HCT116 (cell line): ENCODE measurements at regions not wholly inside any gene's neighbourhood (a gene's known extent, or its start where the extent isn't known, plus 50 kb on each side); places are given as distances from the start of the nearest gene placed in this dataset.

Experiments
- ATAC-seq: fragments of 200-7000 bp; cut with Tn5 transposase; 2 replicates; pipeline ENCODE4 v1.9.1; 2020; ENCODE audit warnings: mild to moderate bottlenecking, moderate library complexity
- BruUV-seq: library from RNA; stranded (reverse); fragments of 400-500 nt; replicated peaks from 2 replicates; lab custom pipeline; 2021; lab: Mats Ljungman, UMichigan
- CTCF ChIA-PET: fragments of 300-600 bp; sonication (Branson Sonifier 250); formaldehyde crosslinking; loops from one replicate; lab custom pipeline; 2021; ENCODE audit warnings: antibody characterized with exemption; lab: Charles Lee
- POLR2A ChIA-PET: fragments of 300-600, 350-600 bp; sonication (Branson Sonifier 250); formaldehyde crosslinking; loops from one replicate; lab custom pipeline; 2021; ENCODE audit warnings: antibody characterized with exemption; lab: Charles Lee
- RAD21 ChIA-PET, 2 experiments: fragments of 300-600 bp; sonication (Branson Sonifier 250); formaldehyde crosslinking; loops; one replicate each; lab custom pipeline; 2023; ENCODE audit warnings: low total read pairs in 2 of 2; ENCODE audit not compliant: uncharacterized antibody in 2 of 2, unreplicated experiment in 2 of 2, low non-redundant PET in 1 of 2; lab: Charles Lee
- DNase-seq: peaks from one replicate; pipeline ENCODE4 v3.0.0-alpha.2; 2010; ENCODE audit warnings: low read depth, low spot score
- H2AFZ ChIP-seq: fragments of 200-600 bp; shearing (Covaris generic), sonication (generic); 2 replicates; pipeline ENCODE4 v1.6.1; 2017; ENCODE audit warnings: low read depth, mixed run types, mixed read lengths, antibody characterized with exemption, low read length; ENCODE audit not compliant: poor library complexity, severe bottlenecking
- H3K27ac ChIP-seq: 2 replicates; pipeline ENCODE4 v1.5.1; 2012; ENCODE audit warnings: low read depth, low read length
- H3K27me3 ChIP-seq: fragments of 200-600 bp; sonication (generic); 2 replicates; pipeline ENCODE4 v1.6.1; 2016; ENCODE audit warnings: mixed run types, low read length, mixed read lengths; ENCODE audit not compliant: insufficient read depth
- H3K36me3 ChIP-seq, 2 experiments: fragments of 200-500 bp in 1 of 2; fragments of 200-600 bp in 1 of 2; sonication (Bioruptor generic) in 1 of 2; sonication (generic) in 1 of 2; 2 replicates each; pipeline versions ENCODE4 v1.5.1 to v1.6.1; 2014 to 2016; ENCODE audit warnings: low read length in 2 of 2, inconsistent platforms in 1 of 2, mixed read lengths in 1 of 2, mixed run types in 1 of 2; ENCODE audit not compliant: insufficient read depth in 2 of 2, control insufficient read depth in 1 of 2
- H3K4me1 ChIP-seq, 2 experiments: fragments of 200-600 bp in 1 of 2; sonication (generic) in 1 of 2; 2 replicates each; pipeline versions ENCODE4 v1.5.1 to v1.6.1; 2012 to 2017; ENCODE audit warnings: low read length in 2 of 2, inconsistent platforms in 1 of 2, mild to moderate bottlenecking in 1 of 2, mixed read lengths in 1 of 2, mixed run types in 1 of 2, moderate library complexity in 1 of 2; ENCODE audit not compliant: insufficient read depth in 2 of 2, control insufficient read depth in 1 of 2
- H3K4me2 ChIP-seq: fragments of 200-600 bp; sonication (generic); 2 replicates; pipeline ENCODE4 v1.6.1; 2017; ENCODE audit warnings: mixed run types, low read length, mixed read lengths
- H3K4me3 ChIP-seq, 2 experiments: fragments of 200-600 bp in 1 of 2; sonication (generic) in 1 of 2; replicated peaks in 1 of 2; 2 replicates each; pipeline ENCODE4 v1.5.1; 2011 to 2016; ENCODE audit warnings: low read length in 2 of 2, control low read depth in 1 of 2, low read depth in 1 of 2, mild to moderate bottlenecking in 1 of 2, mixed read lengths in 1 of 2, mixed run types in 1 of 2
- H3K79me2 ChIP-seq: fragments of 200-600 bp; sonication (generic); 2 replicates; pipeline ENCODE4 v1.6.1; 2017; ENCODE audit warnings: mild to moderate bottlenecking, mixed run types, low read length, moderate library complexity, mixed read lengths; ENCODE audit not compliant: insufficient read depth
- H3K9ac ChIP-seq: fragments of 200-600 bp; sonication (generic); 2 replicates; pipeline ENCODE4 v1.6.1; 2016; ENCODE audit warnings: low read length, mixed read lengths
- H3K9me2 ChIP-seq: fragments of 200-600 bp; sonication (generic), shearing (Covaris generic); 2 replicates; pipeline ENCODE4 v1.6.1; 2017; ENCODE audit warnings: mixed run types, mild to moderate bottlenecking, moderate library complexity; ENCODE audit not compliant: insufficient read depth
- H3K9me3 ChIP-seq, 2 experiments: fragments of 200-500 bp in 1 of 2; fragments of 200-600 bp in 1 of 2; sonication (Bioruptor generic) in 1 of 2; sonication (generic) in 1 of 2; 2 replicates each; pipeline ENCODE4 v1.6.1; 2014 to 2017; ENCODE audit warnings: low read length in 2 of 2, mixed read lengths in 2 of 2, inconsistent platforms in 1 of 2, low read depth in 1 of 2, mild to moderate bottlenecking in 1 of 2, mixed run types in 1 of 2, moderate library complexity in 1 of 2; ENCODE audit not compliant: control insufficient read depth in 1 of 2, insufficient read depth in 1 of 2
- H4K20me1 ChIP-seq: fragments of 200-600 bp; sonication (generic), shearing (Covaris generic); 2 replicates; pipeline ENCODE4 v1.6.1; 2017; ENCODE audit warnings: mixed run types, mild to moderate bottlenecking, moderate library complexity; ENCODE audit not compliant: insufficient read depth
- ATF3 ChIP-seq: IDR thresholded peaks from 2 replicates; pipeline ENCODE4 v1.6.1; 2012
- CBX3 ChIP-seq: IDR thresholded peaks from 2 replicates; pipeline ENCODE4 v1.6.1; 2012; ENCODE audit warnings: low read depth
- CEBPB ChIP-seq: IDR thresholded peaks from 2 replicates; pipeline ENCODE4 v1.6.1; 2012; ENCODE audit warnings: low read depth
- EGR1 ChIP-seq: IDR thresholded peaks from 2 replicates; pipeline ENCODE4 v1.6.1; 2012; ENCODE audit warnings: low read depth
- ELF1 ChIP-seq: IDR thresholded peaks from 2 replicates; pipeline ENCODE4 v1.6.1; 2012; ENCODE audit warnings: low read depth, borderline replicate concordance
- EZH2 ChIP-seq: fragments of 200-600 bp; sonication (generic); IDR thresholded peaks from 2 replicates; pipeline ENCODE4 v1.6.1; 2017; ENCODE audit warnings: antibody characterized with exemption, mixed run types
- EZH2phosphoT487 ChIP-seq: fragments of 200-600 bp; IDR thresholded peaks from 2 replicates; pipeline ENCODE4 v1.6.1; 2018; ENCODE audit warnings: antibody characterized with exemption, borderline replicate concordance
- FOSL1 ChIP-seq: IDR thresholded peaks from 2 replicates; pipeline ENCODE4 v1.6.1; 2012; ENCODE audit warnings: low read depth
- JUND ChIP-seq: IDR thresholded peaks from 2 replicates; pipeline ENCODE4 v1.6.1; 2012
- MAX ChIP-seq: IDR thresholded peaks from 2 replicates; pipeline ENCODE4 v1.6.1; 2012
- POLR2A ChIP-seq: IDR thresholded peaks from 2 replicates; pipeline ENCODE4 v1.7.0; 2011; ENCODE audit warnings: borderline replicate concordance; ENCODE audit not compliant: insufficient read depth, insufficient read length; ENCODE audit errors: extremely low read depth
- POLR2AphosphoS5 ChIP-seq: IDR thresholded peaks from 2 replicates; pipeline ENCODE4 v1.6.1; 2011; ENCODE audit warnings: mild to moderate bottlenecking, low read depth, low read length, moderate library complexity
- RAD21 ChIP-seq: IDR thresholded peaks from 2 replicates; pipeline ENCODE4 v1.6.1; 2012; ENCODE audit warnings: low read depth, mild to moderate bottlenecking
- SIN3A ChIP-seq: IDR thresholded peaks from 2 replicates; pipeline ENCODE4 v1.6.1; 2012; ENCODE audit warnings: low read depth
- SP1 ChIP-seq: IDR thresholded peaks from 2 replicates; pipeline ENCODE4 v1.6.1; 2012; ENCODE audit warnings: low read depth
- SRF ChIP-seq: IDR thresholded peaks from 2 replicates; pipeline ENCODE4 v1.6.1; 2012; ENCODE audit warnings: low read depth
- ZBTB33 ChIP-seq: IDR thresholded peaks from 2 replicates; pipeline ENCODE4 v1.6.1; 2011; ENCODE audit warnings: mild to moderate bottlenecking, low read length, moderate library complexity; ENCODE audit not compliant: insufficient replicate concordance; ENCODE audit errors: extremely low read depth
- ZNF274 ChIP-seq: fragments of 200-500 bp; sonication (Bioruptor generic); IDR thresholded peaks from 2 replicates; pipeline ENCODE4 v1.6.1; 2014; ENCODE audit warnings: mild to moderate bottlenecking, low read depth, low read length, inconsistent platforms
- intact Hi-C: fragments of 100-400 bp; cut with micrococcal nuclease; formaldehyde crosslinking; loops from 2 replicates; pipeline ENCODE4 v1.10.0; 2022

- DNase-seq: no peak
- Histone ChIP-seq H3K4me1 (no peaks in the 10 kb centered on the region), H3K9ac (no peak overlapping the region), H3K27me3 (no peaks in the 10 kb centered on the region), H4K20me1 (no peaks in the 10 kb centered on the region), H3K36me3 (no peaks in the 10 kb centered on the region), H3K4me2 (no peak overlapping the region), H2AFZ (no peak overlapping the region), H3K27ac (no peak overlapping the region), H3K9me2 (no peaks in the 10 kb centered on the region), H3K79me2 (no peaks in the 10 kb centered on the region), H3K4me3 (no peak overlapping the region), H3K9me3 (no peaks in the 10 kb centered on the region)
- TF ChIP-seq CBX3 (no peak), ELF1 (no peak), ZNF274 (no peak), POLR2AphosphoS5 (no peak), CEBPB (no peak), SRF (no peak), MAX (no peak), EZH2 (no peak), FOSL1 (no peak), SP1 (no peak), EZH2phosphoT487 (no peak), JUND (no peak), ATF3 (no peak), POLR2A (no peak), EGR1 (no peak), SIN3A (no peak), RAD21 (no peak), ZBTB33 (no peak)
- no TSS peak for BruUV-seq
- intact Hi-C loops: no loop called here
- no peak for ATAC-seq
- RAD21 ChIA-PET: no interaction called here
- CTCF ChIA-PET: interaction anchor here (1.1 kb wide), 1 partner anchor 134 kb away, joined by 3 read pairs; no protein-coding TSS in a partner anchor
- POLR2A ChIA-PET: no interaction called here
Observed at GRCh38 chr4:163620738-163621137, 126.2 kb downstream of the TMA16 start.
